ENCODE measurements at regions not wholly inside any gene's neighbourhood (a gene's known extent, or its start where the extent isn't known, plus 50 kb on each side); places are given as distances from the start of the nearest gene placed in this dataset.
A peak's percentile ranks its signal among the peaks of the same experiment; 100 is the strongest.

DNA sequence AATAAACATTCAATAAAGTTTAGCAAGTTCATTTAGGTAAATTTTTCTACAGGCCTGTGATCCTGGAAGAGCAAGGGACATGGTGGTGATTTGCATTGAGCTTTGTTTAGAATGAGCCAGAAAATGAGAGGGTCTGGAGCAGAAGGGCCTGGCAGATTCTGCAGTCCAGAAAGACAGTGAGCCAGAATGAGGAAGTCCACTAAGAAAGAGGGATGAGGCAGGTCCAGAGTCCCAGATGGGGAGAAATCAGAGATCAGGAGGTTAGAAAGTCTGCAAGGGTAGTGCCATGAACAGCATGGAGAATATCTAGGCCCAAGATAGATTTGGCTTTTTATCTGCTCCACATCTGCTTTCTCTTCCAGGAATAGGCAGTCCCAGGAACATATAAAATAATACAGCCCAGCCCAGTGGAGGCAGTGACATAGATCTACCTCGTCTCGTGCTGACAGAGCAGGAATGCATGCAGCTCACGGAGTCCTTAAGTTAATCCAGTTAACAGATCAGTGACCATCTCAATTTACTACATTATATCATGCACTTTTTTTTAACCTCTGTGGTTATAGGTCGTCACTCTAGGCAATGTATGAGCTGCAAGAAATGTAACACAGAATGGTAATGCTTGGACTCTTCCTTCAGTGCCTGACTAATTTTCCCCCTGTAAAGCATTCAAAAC lies 429.0 kb downstream of the SUCLG1 start:
- Histone ChIP-seq H3K4me3 (no peak overlapping the region), H3K4me1 (no peaks in the 10 kb centered on the region), H3K27me3 (no peaks in the 10 kb centered on the region), H3K36me3 (no peaks in the 10 kb centered on the region), H3K27ac (no peak overlapping the region), H3K9me3 (no peaks in the 10 kb centered on the region)
- TF ChIP-seq POLR2A (IDR thresholded peaks at IDR 0.05), result no peak
- TF ChIP-seq, protein P1, sequence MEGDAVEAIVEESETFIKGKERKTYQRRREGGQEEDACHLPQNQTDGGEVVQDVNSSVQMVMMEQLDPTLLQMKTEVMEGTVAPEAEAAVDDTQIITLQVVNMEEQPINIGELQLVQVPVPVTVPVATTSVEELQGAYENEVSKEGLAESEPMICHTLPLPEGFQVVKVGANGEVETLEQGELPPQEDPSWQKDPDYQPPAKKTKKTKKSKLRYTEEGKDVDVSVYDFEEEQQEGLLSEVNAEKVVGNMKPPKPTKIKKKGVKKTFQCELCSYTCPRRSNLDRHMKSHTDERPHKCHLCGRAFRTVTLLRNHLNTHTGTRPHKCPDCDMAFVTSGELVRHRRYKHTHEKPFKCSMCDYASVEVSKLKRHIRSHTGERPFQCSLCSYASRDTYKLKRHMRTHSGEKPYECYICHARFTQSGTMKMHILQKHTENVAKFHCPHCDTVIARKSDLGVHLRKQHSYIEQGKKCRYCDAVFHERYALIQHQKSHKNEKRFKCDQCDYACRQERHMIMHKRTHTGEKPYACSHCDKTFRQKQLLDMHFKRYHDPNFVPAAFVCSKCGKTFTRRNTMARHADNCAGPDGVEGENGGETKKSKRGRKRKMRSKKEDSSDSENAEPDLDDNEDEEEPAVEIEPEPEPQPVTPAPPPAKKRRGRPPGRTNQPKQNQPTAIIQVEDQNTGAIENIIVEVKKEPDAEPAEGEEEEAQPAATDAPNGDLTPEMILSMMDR (IDR thresholded peaks at IDR 0.05), result no peak
- DNase-seq, result no peak

DNA sequence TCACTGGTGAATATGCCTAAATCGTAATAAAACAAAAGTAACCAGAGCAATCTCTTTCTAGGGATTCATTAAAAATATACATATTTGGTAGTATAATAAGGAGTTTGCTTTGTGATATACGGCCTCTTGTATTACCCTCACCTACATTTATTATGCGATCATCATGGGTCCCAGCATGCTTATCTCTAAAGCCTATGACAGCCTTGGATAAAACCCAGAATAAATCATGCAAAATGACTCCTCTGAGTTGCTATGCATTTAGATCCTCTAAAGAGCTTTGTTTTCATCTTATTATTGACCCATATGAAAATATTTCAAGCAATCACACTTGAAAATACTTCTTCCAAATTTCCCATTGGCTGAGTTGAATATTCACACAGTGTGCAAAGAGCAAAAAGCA lies 432.3 kb downstream of the SUCLG1 start:
- H3K36me3 ChIP-seq, result no peaks in the 10 kb centered on the region
- H3K27me3 ChIP-seq, result no peaks in the 10 kb centered on the region
- no peak for DNase-seq
- no peaks in the 10 kb centered on the region for H3K9me3 ChIP-seq
- no peak overlapping the region for H3K27ac ChIP-seq
- H3K4me1 ChIP-seq, result no peaks in the 10 kb centered on the region
- no peak overlapping the region for H3K4me3 ChIP-seq
- TF ChIP-seq, protein P1 (IDR thresholded peaks at IDR 0.05), result no peak
- no peak for TF ChIP-seq POLR2A (IDR thresholded peaks at IDR 0.05)

- no peak overlapping the region for H3K4me3 ChIP-seq
- no peaks in the 10 kb centered on the region for H3K27me3 ChIP-seq
- DNase-seq, result peak in 1 of 3 donors; percentile 53
- no peaks in the 10 kb centered on the region for H3K36me3 ChIP-seq
- H3K27ac ChIP-seq, result no peak overlapping the region
- no peaks in the 10 kb centered on the region for H3K4me1 ChIP-seq
- H3K9me3 ChIP-seq, result no peaks in the 10 kb centered on the region
- TF ChIP-seq POLR2A (IDR thresholded peaks at IDR 0.05), result no peak
- TF ChIP-seq, protein P1 (IDR thresholded peaks at IDR 0.05), result peak in 4 of 6 experiments; percentile 46 to 79 (median 72)
Observed at GRCh38 chr2:84022810-84023431, 436.2 kb downstream of the SUCLG1 start.

GRCh38 chr2:84017010-84017409 lies 442.1 kb downstream of the SUCLG1 start:
- no peaks in the 10 kb centered on the region for H3K4me1 ChIP-seq
- no peaks in the 10 kb centered on the region for H3K27me3 ChIP-seq

GRCh38 chr2:84016183-84016582 lies 442.9 kb downstream of the SUCLG1 start:
- Histone ChIP-seq H3K4me3 (no peak overlapping the region), H3K27me3 (no peaks in the 10 kb centered on the region), H3K4me1 (no peaks in the 10 kb centered on the region), H3K9me3 (no peaks in the 10 kb centered on the region), H3K36me3 (no peaks in the 10 kb centered on the region), H3K27ac (no peak overlapping the region)
- DNase-seq, result no peak
- TF ChIP-seq, protein P1 (IDR thresholded peaks at IDR 0.05), result no peak
- TF ChIP-seq POLR2A (IDR thresholded peaks at IDR 0.05), result no peak

More at GRCh38 chr2:84017010-84017409, 442.1 kb downstream of the SUCLG1 start:
- no peaks in the 10 kb centered on the region for H3K9me3 ChIP-seq
- no peaks in the 10 kb centered on the region for H3K36me3 ChIP-seq
- H3K4me3 ChIP-seq, result no peak overlapping the region
- DNase-seq, result no peak
- H3K27ac ChIP-seq, result no peak overlapping the region
- TF ChIP-seq, protein P1 (IDR thresholded peaks at IDR 0.05), result no peak
- no peak for TF ChIP-seq POLR2A (IDR thresholded peaks at IDR 0.05)
